GM21825 (cell line): ENCODE measurements at regions not wholly inside any gene's neighbourhood (a gene's known extent, or its start where the extent isn't known, plus 50 kb on each side); places are given as distances from the start of the nearest gene placed in this dataset.

ENCODE experiments used
- ATAC-seq: cut with Tn5 transposase; IDR thresholded peaks from one replicate; pipeline ENCODE4 v1.9.1; 2021; ENCODE audit warnings: mild to moderate bottlenecking, moderate library complexity; ENCODE audit not compliant: unreplicated experiment

GRCh38 chr22:49119551-49119952 lies 708.1 kb downstream of the BRD1 start:
- ATAC-seq, result no peak

DNA sequence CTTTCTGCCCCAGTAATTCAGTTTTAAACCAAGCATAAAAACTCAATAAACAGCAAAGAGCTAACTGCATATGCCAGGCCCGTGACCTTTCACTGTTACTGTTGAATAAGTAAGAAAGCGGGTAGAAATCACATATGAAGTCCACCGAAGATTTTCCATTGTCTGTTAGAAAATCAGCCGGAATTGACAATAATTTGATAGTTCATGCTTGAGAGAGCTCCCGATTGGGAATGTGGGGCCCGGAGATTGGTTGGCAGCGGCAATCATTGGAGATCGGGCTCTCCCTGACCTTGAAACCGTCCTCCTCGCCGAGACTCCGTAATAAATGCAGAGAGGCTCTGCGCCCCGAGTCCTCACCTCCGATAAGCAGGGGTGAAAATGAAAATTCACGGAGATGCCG lies 709.6 kb downstream of the BRD1 start:
- no peak for ATAC-seq

GRCh38 chr22:49117486-49117885 lies 710.2 kb downstream of the BRD1 start:
- no peak for ATAC-seq

- ATAC-seq, result no peak
Measured at GRCh38 chr22:49116486-49117120, 711.1 kb downstream of the BRD1 start.

DNA sequence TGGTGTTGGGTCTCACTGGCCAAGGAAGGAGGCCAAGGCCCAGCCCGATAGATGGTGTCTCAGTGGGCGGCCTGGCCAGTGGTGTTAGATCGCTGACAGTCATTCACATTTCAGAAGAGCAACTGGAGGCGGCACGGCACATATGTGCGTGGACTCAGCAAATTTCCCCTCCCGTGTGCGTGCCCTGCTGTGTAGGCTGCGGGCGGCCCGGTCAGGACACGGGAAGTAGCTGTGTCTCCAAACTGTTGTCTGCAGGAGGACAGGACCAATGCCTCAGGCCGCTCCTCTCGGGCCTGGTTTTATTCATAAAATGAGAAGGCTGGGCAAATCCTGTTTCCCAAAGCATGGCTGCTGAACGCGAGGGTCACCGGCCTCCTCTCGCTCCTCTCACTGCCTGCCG lies 711.7 kb downstream of the BRD1 start:
- no peak for ATAC-seq

DNA sequence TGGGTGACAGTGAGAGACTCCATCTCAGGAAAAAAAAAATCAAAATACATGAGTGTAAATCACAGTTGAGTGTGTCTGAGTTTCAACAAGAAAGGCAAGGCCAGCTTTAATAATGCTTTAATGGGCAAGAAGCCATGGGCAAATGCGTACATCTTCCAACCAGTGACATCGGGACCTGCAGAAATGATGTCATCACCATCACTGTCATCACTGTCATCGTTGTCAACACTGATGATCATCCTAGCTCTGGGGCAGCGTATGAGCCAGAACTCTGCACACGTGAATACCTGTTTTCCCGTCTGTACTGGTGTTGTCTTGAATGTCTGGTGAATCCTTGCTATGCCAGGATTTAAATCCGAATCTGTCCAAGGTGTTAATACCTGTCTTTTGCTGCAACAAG lies 712.5 kb downstream of the BRD1 start:
- no peak for ATAC-seq

DNA sequence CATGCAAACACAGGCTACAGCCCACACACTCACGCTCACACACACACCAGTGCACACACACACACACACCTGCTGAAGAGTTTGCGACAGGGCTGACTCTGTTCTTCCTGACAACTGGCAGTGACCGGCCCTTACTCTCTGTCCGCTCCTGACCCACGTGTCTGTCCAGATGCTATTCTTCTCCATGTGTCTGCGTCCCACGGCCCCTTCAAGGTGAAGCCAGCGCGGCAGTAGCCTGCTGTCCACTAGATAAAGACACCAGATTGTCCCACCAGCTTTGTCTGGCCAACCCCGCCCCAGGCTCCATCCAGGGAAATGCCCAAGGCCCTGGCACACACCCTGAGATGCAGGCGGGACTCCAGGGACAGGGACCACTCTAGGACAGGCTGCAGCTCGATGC lies 713.9 kb downstream of the BRD1 start:
- no peak for ATAC-seq

GRCh38 chr22:49112661-49113626 lies 714.7 kb downstream of the BRD1 start:
- ATAC-seq, result no peak

- no peak for ATAC-seq
Measured at GRCh38 chr22:49112176-49112575, 715.5 kb downstream of the BRD1 start.

DNA sequence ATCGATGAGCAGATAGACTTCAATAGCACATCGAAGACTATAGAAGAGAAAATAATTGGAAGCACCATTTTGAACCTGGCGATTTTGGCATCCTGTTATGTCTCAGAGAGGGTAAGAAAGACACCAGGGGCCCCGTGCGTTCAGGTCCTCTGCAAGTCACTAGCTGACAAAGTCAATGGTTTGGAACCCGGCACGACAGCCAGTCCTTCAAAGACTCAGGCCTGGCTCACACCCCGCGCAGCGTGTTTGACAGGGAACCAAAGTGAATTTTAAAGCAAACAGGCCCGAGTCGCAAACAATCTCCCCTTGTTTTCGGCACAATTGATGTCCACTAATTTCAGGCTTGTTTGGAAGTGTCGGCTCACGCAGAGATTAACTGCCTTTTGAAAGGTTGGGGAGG lies 716.6 kb downstream of the BRD1 start:
- no peak for ATAC-seq

DNA sequence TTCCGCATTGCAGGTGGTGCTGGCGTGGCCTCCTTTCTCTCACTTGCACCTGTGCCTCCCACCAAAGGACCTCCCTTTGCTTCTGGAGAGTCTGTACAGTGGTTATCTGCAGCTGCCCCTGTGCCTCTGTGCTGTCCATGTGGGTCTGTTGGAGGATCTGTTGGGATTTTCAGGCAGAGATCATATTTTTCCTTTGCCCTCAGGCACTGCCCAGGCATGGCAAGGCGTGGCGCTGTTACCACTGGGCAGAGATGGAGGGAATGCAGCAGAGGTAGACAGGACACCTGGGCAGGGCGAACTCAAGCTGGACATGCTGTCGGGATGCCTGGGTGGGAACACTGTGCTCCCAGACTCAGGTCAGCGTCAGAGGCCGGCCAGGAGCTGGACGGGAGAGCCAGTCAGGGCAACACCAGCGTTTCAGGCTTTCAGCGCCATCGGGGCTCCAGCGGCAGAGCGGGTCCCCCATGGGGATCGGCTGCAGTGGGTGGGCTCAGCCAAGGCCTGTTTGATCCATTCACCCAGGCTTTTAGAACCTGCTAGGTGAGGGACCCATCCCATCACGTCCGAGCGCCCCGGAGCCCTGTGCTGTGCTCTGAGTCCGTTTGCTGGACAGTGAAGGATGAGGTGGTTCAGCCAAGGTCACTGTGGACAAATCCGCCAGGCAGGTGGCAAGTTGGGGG lies 718.9 kb downstream of the BRD1 start:
- no peak for ATAC-seq

DNA sequence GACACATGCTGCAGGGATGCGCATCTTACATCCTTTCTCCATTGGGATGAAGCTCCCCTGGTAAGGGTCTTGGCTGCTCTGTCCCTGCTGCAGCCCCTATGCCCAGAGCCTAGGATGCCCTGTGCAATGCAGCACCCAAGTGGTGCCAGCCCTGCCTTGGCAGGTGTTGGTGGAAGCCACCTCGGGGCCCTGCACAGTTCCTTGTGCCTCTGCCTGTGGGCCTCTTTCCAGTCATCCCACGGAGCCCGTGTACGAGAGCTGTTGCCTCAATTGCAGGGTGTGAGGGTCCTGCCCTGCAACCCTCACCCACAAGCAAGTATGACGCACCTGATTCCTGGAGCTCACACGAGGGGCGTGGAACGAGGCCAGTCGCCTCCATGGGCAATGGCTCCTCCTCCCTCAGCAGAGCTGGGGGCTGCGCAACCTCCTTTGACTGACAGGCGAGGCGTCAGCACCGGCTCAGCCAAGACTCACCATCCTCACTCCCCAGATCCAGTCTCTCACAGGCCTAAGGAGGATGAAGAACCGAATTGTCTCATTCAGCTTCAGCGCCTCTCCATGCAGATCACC lies 719.6 kb downstream of the BRD1 start:
- no peak for ATAC-seq

DNA sequence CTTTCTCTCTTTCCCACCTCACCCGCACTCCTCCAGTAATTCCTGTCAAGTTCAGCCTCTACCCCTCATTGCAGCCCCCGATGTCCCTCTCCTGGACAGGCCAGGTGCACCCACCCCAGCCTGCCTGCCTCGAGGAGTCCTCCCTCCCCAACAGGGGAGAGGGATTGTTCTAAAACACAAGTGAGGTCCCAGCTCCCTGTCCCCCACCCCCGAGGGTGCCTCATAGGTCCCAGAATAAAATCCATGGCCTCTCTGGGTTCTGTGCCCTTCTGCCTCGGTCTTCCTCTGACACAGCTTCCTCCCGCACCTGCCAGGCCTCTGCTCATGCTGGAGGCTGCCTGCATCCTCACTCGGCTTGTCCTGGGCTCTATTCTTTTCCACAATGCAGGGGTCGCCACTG lies 720.1 kb downstream of the BRD1 start:
- ATAC-seq, result no peak

DNA sequence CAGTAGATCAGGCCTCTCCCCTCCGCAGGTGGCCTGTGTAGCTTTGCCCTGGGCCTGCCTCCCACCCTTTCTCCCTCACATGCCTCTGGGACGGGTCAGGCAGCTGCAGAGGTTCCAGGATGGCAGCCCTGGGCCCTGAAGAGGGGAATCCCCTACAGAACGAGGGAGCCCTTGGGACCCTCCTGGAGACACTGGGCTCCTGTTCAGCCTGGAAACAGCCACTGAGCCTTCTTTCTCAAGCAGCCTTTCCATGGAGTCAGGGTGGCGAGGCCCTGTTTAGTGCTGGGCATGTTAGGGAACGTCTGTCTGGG lies 720.9 kb downstream of the BRD1 start:
- no peak for ATAC-seq

DNA sequence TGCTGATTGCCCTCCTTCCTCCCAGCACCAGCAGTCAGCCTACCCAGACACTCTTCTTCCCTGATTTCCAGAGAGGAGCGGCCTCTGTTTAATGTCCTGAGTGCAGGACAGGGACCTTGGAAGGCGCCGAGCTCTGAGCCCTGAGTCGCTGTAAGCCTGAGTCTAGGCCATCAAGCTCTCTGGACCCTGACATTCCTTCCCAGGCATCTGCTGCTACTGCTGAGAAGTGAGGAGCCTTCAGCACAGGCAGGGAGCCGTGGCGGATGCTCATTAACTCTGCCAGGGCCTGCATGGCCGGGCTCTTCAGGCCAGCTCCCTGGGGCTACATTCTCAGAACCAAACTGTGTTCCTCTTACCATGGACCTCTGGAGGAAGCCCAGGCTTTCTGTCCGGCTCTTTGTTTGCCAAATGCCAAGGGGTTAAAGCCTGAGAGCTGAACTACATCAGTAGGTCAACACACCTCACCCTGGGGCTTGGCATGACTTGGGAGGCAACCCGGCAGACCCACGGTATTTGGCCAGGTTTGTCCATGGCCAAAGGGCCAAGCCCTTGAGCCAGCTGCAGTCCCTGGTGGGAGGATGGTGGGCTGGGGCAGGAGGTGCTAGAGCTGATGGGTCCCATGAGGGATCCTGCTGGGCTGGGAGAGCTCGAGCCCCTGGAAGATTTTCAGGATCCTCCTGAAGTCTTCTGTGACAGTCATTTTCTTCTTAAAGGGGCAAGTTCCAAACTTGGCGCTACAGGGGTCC lies 721.4 kb downstream of the BRD1 start:
- no peak for ATAC-seq

- ATAC-seq, result no peak
Measured at GRCh38 chr22:49104434-49104833, 723.2 kb downstream of the BRD1 start.

- no peak for ATAC-seq
Measured at GRCh38 chr22:49103314-49104059, 724.2 kb downstream of the BRD1 start.

DNA sequence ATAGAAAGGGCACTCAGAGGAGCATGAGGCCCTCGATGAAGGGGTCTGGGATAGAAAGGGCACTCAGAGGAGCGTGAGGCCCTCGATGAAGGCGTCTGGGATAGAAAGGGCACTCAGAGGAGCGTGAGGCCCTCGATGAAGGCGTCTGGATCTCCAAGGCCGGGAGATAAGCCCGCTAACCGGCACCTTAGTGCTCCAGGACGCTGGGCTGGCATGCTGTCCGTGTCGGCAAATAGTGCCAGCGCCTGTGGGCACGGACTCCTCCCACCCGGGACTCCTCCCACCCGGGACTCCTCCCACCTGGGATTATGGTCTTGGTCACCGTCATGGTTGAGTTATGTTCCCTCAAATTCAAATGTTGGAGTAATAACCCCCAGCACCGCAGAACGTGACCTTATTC lies 725.3 kb downstream of the BRD1 start:
- ATAC-seq, result no peak

- no peak for ATAC-seq
Measured at GRCh38 chr22:49101873-49102272, 725.8 kb downstream of the BRD1 start.

DNA sequence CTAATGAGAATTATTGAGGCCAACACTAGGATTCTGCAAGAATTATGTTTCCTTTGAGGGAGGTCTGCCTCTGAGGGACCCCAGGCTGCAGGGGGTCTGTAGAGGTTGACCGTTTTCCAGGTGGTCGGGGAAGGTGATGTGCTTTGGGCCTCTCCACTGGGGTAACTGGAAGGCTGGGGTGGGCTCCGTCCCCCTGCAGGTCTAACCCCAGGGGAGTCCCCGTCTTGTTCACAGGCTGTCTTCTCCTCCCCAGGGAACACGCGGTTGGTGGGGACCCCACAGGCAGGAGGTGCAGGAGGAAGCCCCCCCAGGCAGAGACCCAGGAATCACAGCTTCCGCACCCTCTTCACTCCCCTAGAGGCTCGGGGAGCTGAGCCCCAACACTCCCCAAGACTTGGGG lies 726.4 kb downstream of the BRD1 start:
- ATAC-seq, result no peak
